Erythroblast (primary cell): ENCODE measurements at regions not wholly inside any gene's neighbourhood (a gene's known extent, or its start where the extent isn't known, plus 50 kb on each side); places are given as distances from the start of the nearest gene placed in this dataset.

Source experiments
- GATA1 ChIP-seq: IDR thresholded peaks from 2 replicates; pipeline ENCODE4 v1.6.1; 2011; ENCODE audit warnings: low read depth, mild to moderate bottlenecking, control low read depth, low read length, moderate library complexity
- POLR2A ChIP-seq: IDR thresholded peaks from 2 replicates; pipeline ENCODE4 v1.6.1; 2011; ENCODE audit warnings: mild to moderate bottlenecking, low read length

GRCh38 chr4:14143892-14144291 lies 516.4 kb upstream of the BOD1L1 start:
- TF ChIP-seq POLR2A (no peak), GATA1 (no peak)
